Astrocyte (in vitro differentiated cells and primary cell): ENCODE measurements at regions not wholly inside any gene's neighbourhood (a gene's known extent, or its start where the extent isn't known, plus 50 kb on each side); places are given as distances from the start of the nearest gene placed in this dataset.

ENCODE experiments used
- DNase-seq: peaks from one replicate; pipeline ENCODE4 v3.0.0-alpha.2; 2010; ENCODE audit warnings: low read depth
- FAIRE-seq: peaks from 2 replicates; lab custom pipeline; 2011; peaks lifted over from hg19 to GRCh38; lab: Jason Lieb, UNC
- H2AFZ ChIP-seq: 2 replicates; pipeline ENCODE4 v1.6.0; 2012; ENCODE audit warnings: low read depth, low read length, inconsistent platforms
- H3K27ac ChIP-seq: 2 replicates; pipeline ENCODE4 v1.5.1; 2011; ENCODE audit warnings: low read depth, low read length, inconsistent platforms
- H3K27me3 ChIP-seq: 2 replicates; pipeline ENCODE4 v1.6.0; 2011; ENCODE audit warnings: low read length, inconsistent platforms; ENCODE audit not compliant: insufficient read depth
- H3K36me3 ChIP-seq: 2 replicates; pipeline ENCODE4 v1.5.1; 2011; ENCODE audit warnings: low read length, inconsistent platforms; ENCODE audit not compliant: insufficient read depth
- H3K4me1 ChIP-seq: 2 replicates; pipeline ENCODE4 v1.5.1; 2011; ENCODE audit warnings: low read length, inconsistent platforms; ENCODE audit not compliant: insufficient read depth
- H3K4me2 ChIP-seq: 2 replicates; pipeline ENCODE4 v1.6.0; 2012; ENCODE audit warnings: low read length, inconsistent platforms
- H3K4me3 ChIP-seq: 2 replicates; pipeline ENCODE4 v1.5.1; 2011; ENCODE audit warnings: low read depth, mild to moderate bottlenecking, low read length, inconsistent platforms; ENCODE audit not compliant: insufficient read depth
- H3K79me2 ChIP-seq: 2 replicates; pipeline ENCODE4 v1.6.0; 2012; ENCODE audit warnings: mild to moderate bottlenecking, low read length, inconsistent platforms; ENCODE audit not compliant: insufficient read depth
- H3K9ac ChIP-seq: 2 replicates; pipeline ENCODE4 v1.6.0; 2012; ENCODE audit warnings: mild to moderate bottlenecking, low read length, inconsistent platforms
- H3K9me3 ChIP-seq: 2 replicates; pipeline ENCODE4 v1.5.1; 2012; ENCODE audit warnings: low read depth, mild to moderate bottlenecking, low read length, inconsistent platforms; ENCODE audit not compliant: insufficient read depth
- H4K20me1 ChIP-seq: 2 replicates; pipeline ENCODE4 v1.6.0; 2012; ENCODE audit warnings: low read length, inconsistent platforms; ENCODE audit not compliant: insufficient read depth
- H3K27ac Mint-ChIP-seq: one replicate; pipeline ENCODE4 v1.8.0; 2021; ENCODE audit warnings: mild to moderate bottlenecking, mixed read lengths; ENCODE audit not compliant: unreplicated experiment
- H3K27me3 Mint-ChIP-seq: one replicate; pipeline ENCODE4 v1.8.0; 2021; ENCODE audit warnings: low read depth, mixed read lengths; ENCODE audit not compliant: unreplicated experiment
- H3K36me3 Mint-ChIP-seq: one replicate; pipeline ENCODE4 v1.8.0; 2021; ENCODE audit warnings: low read depth, mixed read lengths; ENCODE audit not compliant: unreplicated experiment
- H3K4me1 Mint-ChIP-seq: one replicate; pipeline ENCODE4 v1.8.0; 2021; ENCODE audit warnings: low read depth, mixed read lengths; ENCODE audit not compliant: unreplicated experiment
- H3K4me3 Mint-ChIP-seq: one replicate; pipeline ENCODE4 v1.8.0; 2021; ENCODE audit warnings: mild to moderate bottlenecking, moderate library complexity, mixed read lengths; ENCODE audit not compliant: unreplicated experiment
- H3K9me3 Mint-ChIP-seq: one replicate; pipeline ENCODE4 v1.8.0; 2021; ENCODE audit warnings: mild to moderate bottlenecking, mixed read lengths; ENCODE audit not compliant: unreplicated experiment
- CTCF ChIP-seq: IDR thresholded peaks from 2 replicates; pipeline ENCODE4 v1.5.1; 2011; ENCODE audit warnings: low read depth, mild to moderate bottlenecking, inconsistent platforms, low read length, moderate library complexity; ENCODE audit not compliant: insufficient read depth
- EZH2 ChIP-seq: IDR thresholded peaks from 2 replicates; pipeline ENCODE4 v1.6.1; 2012; ENCODE audit warnings: mild to moderate bottlenecking, low read length, inconsistent platforms; ENCODE audit not compliant: insufficient read depth

GRCh38 chr3:139797724-139798343, 120.1 kb upstream of the NMNAT3 start:
- Mint-ChIP-seq H3K36me3 (no peaks in the 10 kb centered on the region), H3K4me3 (no peak overlapping the region), H3K4me1 (no peaks in the 10 kb centered on the region), H3K9me3 (peaks cover 5% of the 10 kb centered on the region), H3K27ac (no peak overlapping the region), H3K27me3 (peaks cover 19% of the 10 kb centered on the region)
- no peak overlapping the region for H3K9ac ChIP-seq
- no peak overlapping the region for H3K4me2 ChIP-seq
- no peaks in the 10 kb centered on the region for H3K4me1 ChIP-seq
- TF ChIP-seq EZH2, result no peak
- no peak for TF ChIP-seq CTCF
- no peaks in the 10 kb centered on the region for H3K36me3 ChIP-seq
- H3K4me3 ChIP-seq, result no peak overlapping the region
- H3K9me3 ChIP-seq, result no peaks in the 10 kb centered on the region
- H2AFZ ChIP-seq, result no peak overlapping the region
- no peaks in the 10 kb centered on the region for H3K79me2 ChIP-seq
- no peak overlapping the region for H3K27ac ChIP-seq
- FAIRE-seq, result no peak
- H4K20me1 ChIP-seq, result no peaks in the 10 kb centered on the region
- peak; percentile 25 for DNase-seq
- H3K27me3 ChIP-seq, result no peaks in the 10 kb centered on the region

GRCh38 chr3:139794469-139795265, 116.9 kb upstream of the NMNAT3 start:
- Histone ChIP-seq H3K36me3 (no peaks in the 10 kb centered on the region), H3K9ac (no peak overlapping the region), H3K27ac (no peak overlapping the region), H2AFZ (no peak overlapping the region), H3K27me3 (no peaks in the 10 kb centered on the region), H4K20me1 (no peaks in the 10 kb centered on the region), H3K9me3 (no peaks in the 10 kb centered on the region), H3K4me3 (no peak overlapping the region), H3K4me2 (no peak overlapping the region), H3K79me2 (no peaks in the 10 kb centered on the region), H3K4me1 (no peaks in the 10 kb centered on the region)
- no peak overlapping the region for H3K27ac Mint-ChIP-seq
- TF ChIP-seq EZH2 (no peak), CTCF (no peak)
- FAIRE-seq (no peak), DNase-seq (no peak)
- H3K9me3 Mint-ChIP-seq, result peaks cover 9% of the 10 kb centered on the region
- H3K4me3 Mint-ChIP-seq, result no peak overlapping the region
- no peaks in the 10 kb centered on the region for H3K36me3 Mint-ChIP-seq
- peaks cover 38% of the 10 kb centered on the region for H3K27me3 Mint-ChIP-seq
- no peaks in the 10 kb centered on the region for H3K4me1 Mint-ChIP-seq

GRCh38 chr3:139793408-139793807, 115.6 kb upstream of the NMNAT3 start:
- Histone ChIP-seq H3K4me1 (no peaks in the 10 kb centered on the region), H2AFZ (no peak overlapping the region), H3K9me3 (no peaks in the 10 kb centered on the region), H3K36me3 (no peaks in the 10 kb centered on the region), H3K4me2 (no peak overlapping the region), H3K27ac (no peak overlapping the region), H3K9ac (no peak overlapping the region), H4K20me1 (no peaks in the 10 kb centered on the region), H3K27me3 (no peaks in the 10 kb centered on the region), H3K4me3 (no peak overlapping the region), H3K79me2 (no peaks in the 10 kb centered on the region)
- Mint-ChIP-seq H3K4me1 (no peaks in the 10 kb centered on the region), H3K9me3 (peaks cover 9% of the 10 kb centered on the region), H3K36me3 (no peaks in the 10 kb centered on the region), H3K27me3 (peaks cover 43% of the 10 kb centered on the region), H3K27ac (no peak overlapping the region), H3K4me3 (no peak overlapping the region)
- DNase-seq (no peak), FAIRE-seq (no peak)
- TF ChIP-seq EZH2 (no peak), CTCF (no peak)
